ENCODE measurements at regions not wholly inside any gene's neighbourhood (a gene's known extent, or its start where the extent isn't known, plus 50 kb on each side); places are given as distances from the start of the nearest gene placed in this dataset.

GRCh38 chr3:54047568-54047967 is 74.8 kb upstream of the CACNA2D3 start:
- Mint-ChIP-seq H3K27me3 (ENCODE audit: low read depth) (no peaks in the 10 kb centered on the region), H3K36me3 (ENCODE audit: low read depth) (no peaks in the 10 kb centered on the region), H3K9me3 (no peaks in the 10 kb centered on the region), H3K4me3 (no peak overlapping the region), H3K4me1 (no peaks in the 10 kb centered on the region), H3K27ac (ENCODE audit: unreplicated experiment) (no peak overlapping the region)
- no peak for TF ChIP-seq CTCF (conservative IDR thresholded peaks at IDR 0.05)
- DNase-seq (ENCODE audit: low read depth, low spot score) = no peak

DNA sequence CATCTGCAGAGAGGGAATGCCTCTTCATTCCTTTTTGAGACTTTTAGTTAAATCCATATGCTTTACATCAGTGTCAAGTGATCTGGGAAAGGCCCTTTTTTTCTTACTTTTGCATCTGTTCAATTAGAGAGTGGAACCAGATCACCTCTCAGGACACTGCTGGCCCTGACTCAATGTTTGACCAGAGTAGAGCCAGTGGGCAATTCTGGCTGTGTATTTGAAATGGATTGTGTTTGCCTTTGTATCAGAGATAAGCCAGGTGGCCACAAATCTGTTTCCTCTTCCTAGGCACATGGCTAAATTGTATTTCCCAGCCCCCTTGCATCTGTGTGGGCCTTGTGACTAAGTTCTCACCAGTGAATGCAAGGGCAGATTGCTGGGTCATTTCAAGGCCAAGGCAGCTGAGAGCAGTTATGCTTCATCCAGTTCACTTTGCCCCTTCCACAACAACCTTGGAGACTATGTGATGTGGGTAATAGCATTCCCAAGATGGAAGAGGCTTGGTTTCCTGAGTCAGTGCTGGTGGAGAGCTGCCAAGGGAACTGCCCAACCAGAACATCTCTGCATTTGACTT is 75.6 kb upstream of the CACNA2D3 start:
- H3K27ac Mint-ChIP-seq (ENCODE audit: unreplicated experiment) = no peak overlapping the region
- TF ChIP-seq CTCF (conservative IDR thresholded peaks at IDR 0.05) = no peak
- H3K36me3 Mint-ChIP-seq (ENCODE audit: low read depth) = no peaks in the 10 kb centered on the region
- DNase-seq (ENCODE audit: low read depth, low spot score) = no peak
- no peaks in the 10 kb centered on the region for H3K27me3 Mint-ChIP-seq (ENCODE audit: low read depth)
- no peak overlapping the region for H3K4me3 Mint-ChIP-seq
- H3K4me1 Mint-ChIP-seq = no peaks in the 10 kb centered on the region
- H3K9me3 Mint-ChIP-seq = no peaks in the 10 kb centered on the region

- no peaks in the 10 kb centered on the region for H3K9me3 Mint-ChIP-seq
- no peaks in the 10 kb centered on the region for H3K27me3 Mint-ChIP-seq (ENCODE audit: low read depth)
- no peak overlapping the region for H3K4me3 Mint-ChIP-seq
- no peaks in the 10 kb centered on the region for H3K4me1 Mint-ChIP-seq
- no peak overlapping the region for H3K27ac Mint-ChIP-seq (ENCODE audit: unreplicated experiment)
- H3K36me3 Mint-ChIP-seq (ENCODE audit: low read depth) = no peaks in the 10 kb centered on the region
- no peak for DNase-seq (ENCODE audit: low read depth, low spot score)
- TF ChIP-seq CTCF (conservative IDR thresholded peaks at IDR 0.05) = no peak
Observed at GRCh38 chr3:54045061-54045815, 77.1 kb upstream of the CACNA2D3 start.

DNA sequence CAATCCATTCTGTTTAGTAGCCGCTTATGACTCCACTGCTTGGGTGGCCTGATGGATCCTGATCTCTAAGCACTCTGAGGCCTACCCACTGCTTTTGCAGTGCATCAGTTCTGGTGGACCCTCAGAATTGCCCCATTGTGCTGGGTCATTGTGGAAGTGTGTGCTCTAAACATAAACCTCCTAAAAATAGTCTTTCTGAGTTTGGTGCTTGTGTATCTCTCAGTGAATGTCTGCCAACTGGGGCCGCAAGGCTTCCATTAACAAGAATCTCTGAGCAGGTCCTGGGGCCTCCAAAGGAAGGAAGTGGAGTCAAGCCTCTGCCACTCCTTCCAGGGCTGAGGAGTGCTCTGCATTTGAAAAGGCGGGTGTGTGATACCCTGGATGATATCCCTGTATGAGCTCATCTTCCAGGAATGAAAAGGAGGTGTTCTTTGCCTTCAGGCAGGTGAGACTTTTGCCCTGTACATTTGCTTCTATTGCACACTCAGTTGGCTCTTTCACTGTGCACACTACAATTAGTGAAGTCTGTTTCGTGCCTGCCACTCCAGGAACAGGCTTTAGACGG is 80.0 kb upstream of the CACNA2D3 start:
- Mint-ChIP-seq H3K4me1 (no peaks in the 10 kb centered on the region), H3K27ac (ENCODE audit: unreplicated experiment) (no peak overlapping the region), H3K9me3 (no peaks in the 10 kb centered on the region), H3K4me3 (no peak overlapping the region), H3K36me3 (ENCODE audit: low read depth) (no peaks in the 10 kb centered on the region), H3K27me3 (ENCODE audit: low read depth) (no peaks in the 10 kb centered on the region)
- DNase-seq (ENCODE audit: low read depth, low spot score) = no peak
- TF ChIP-seq CTCF (conservative IDR thresholded peaks at IDR 0.05) = no peak

DNA sequence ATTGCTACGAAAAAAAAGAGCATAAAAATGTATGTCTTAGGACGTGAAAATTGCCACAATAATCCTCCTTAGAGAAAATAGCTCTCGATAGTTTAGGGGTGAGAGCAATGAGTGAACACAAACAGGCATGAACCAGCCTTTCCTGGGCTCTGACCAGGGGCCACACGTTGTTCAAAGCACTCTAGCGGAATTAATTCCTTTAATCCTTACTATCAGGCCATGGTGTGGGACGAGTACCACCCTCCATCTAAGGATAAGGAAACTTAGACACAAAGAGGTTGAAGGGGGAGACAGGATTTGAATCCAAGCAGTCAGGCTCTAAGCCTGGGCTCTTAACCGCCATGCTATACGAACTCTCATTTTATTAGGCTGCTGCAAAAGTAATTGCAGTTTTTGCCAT is 81.9 kb upstream of the CACNA2D3 start:
- H3K4me3 Mint-ChIP-seq = no peak overlapping the region
- no peak for DNase-seq (ENCODE audit: low read depth, low spot score)
- H3K9me3 Mint-ChIP-seq = no peaks in the 10 kb centered on the region
- H3K36me3 Mint-ChIP-seq (ENCODE audit: low read depth) = no peaks in the 10 kb centered on the region
- TF ChIP-seq CTCF (conservative IDR thresholded peaks at IDR 0.05) = no peak
- H3K27ac Mint-ChIP-seq (ENCODE audit: unreplicated experiment) = no peak overlapping the region
- H3K4me1 Mint-ChIP-seq = no peaks in the 10 kb centered on the region
- H3K27me3 Mint-ChIP-seq (ENCODE audit: low read depth) = no peaks in the 10 kb centered on the region
